ENCODE measurements at regions not wholly inside any gene's neighbourhood (a gene's known extent, or its start where the extent isn't known, plus 50 kb on each side); places are given as distances from the start of the nearest gene placed in this dataset.

DNA sequence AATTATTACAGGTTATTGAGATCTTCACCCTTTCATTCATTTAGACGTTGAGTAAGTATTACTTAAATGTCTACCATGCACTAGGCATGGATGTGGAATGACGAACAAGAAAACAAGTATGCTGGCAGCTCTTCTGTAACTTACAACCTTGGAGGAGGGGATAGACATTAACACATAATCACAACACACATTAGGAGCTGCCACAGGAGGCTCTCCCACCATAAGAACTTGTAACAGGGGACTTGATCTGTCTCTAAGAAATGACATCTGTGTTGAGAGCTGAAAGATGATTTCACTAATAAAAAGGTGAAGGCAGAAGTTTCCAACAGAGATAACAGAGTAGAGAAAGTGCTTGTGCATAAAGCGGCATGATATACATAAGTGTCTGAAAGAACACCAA is 384.7 kb upstream of the ZEB2 start:
- TF ChIP-seq, protein P1, sequence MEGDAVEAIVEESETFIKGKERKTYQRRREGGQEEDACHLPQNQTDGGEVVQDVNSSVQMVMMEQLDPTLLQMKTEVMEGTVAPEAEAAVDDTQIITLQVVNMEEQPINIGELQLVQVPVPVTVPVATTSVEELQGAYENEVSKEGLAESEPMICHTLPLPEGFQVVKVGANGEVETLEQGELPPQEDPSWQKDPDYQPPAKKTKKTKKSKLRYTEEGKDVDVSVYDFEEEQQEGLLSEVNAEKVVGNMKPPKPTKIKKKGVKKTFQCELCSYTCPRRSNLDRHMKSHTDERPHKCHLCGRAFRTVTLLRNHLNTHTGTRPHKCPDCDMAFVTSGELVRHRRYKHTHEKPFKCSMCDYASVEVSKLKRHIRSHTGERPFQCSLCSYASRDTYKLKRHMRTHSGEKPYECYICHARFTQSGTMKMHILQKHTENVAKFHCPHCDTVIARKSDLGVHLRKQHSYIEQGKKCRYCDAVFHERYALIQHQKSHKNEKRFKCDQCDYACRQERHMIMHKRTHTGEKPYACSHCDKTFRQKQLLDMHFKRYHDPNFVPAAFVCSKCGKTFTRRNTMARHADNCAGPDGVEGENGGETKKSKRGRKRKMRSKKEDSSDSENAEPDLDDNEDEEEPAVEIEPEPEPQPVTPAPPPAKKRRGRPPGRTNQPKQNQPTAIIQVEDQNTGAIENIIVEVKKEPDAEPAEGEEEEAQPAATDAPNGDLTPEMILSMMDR (IDR thresholded peaks at IDR 0.05): no peak
- no peak for TF ChIP-seq POLR2A (IDR thresholded peaks at IDR 0.05)
- TF ChIP-seq POLR2AphosphoS5 (IDR thresholded peaks at IDR 0.05): no peak
